Activated naive CD4-positive, alpha-beta T cell treated with anti-CD3 and anti-CD28 coated beads for 36 hours (primary cell): ENCODE measurements at regions not wholly inside any gene's neighbourhood (a gene's known extent, or its start where the extent isn't known, plus 50 kb on each side); places are given as distances from the start of the nearest gene placed in this dataset.
"Not testable (repeated sequence)": the region's sequence is repeated elsewhere in the genome, so short reads cannot be mapped to it uniquely, and the experiment has no call there.

Experiments used
- CTCF ChIA-PET: fragments of 350-600 bp; sonication (Branson Sonifier 250); formaldehyde crosslinking; loops from one replicate; lab custom pipeline; 2021; ENCODE audit warnings: antibody characterized with exemption; lab: Charles Lee
- DNase-seq: peaks from one replicate; pipeline ENCODE4 v3.0.0-alpha.2; 2020
- H3K27ac Mint-ChIP-seq: one replicate; pipeline ENCODE4 v1.8.0; 2021; ENCODE audit warnings: mild to moderate bottlenecking, mixed read lengths
- H3K27me3 Mint-ChIP-seq: one replicate; pipeline ENCODE4 v1.8.0; 2021; ENCODE audit warnings: low read depth, mixed read lengths
- H3K36me3 Mint-ChIP-seq: one replicate; pipeline ENCODE4 v1.8.0; 2021; ENCODE audit warnings: low read depth, mixed read lengths
- H3K4me1 Mint-ChIP-seq: one replicate; pipeline ENCODE4 v1.8.0; 2021; ENCODE audit warnings: low read depth, mixed read lengths
- H3K4me3 Mint-ChIP-seq: one replicate; pipeline ENCODE4 v1.8.0; 2021; ENCODE audit warnings: mild to moderate bottlenecking, moderate library complexity, mixed read lengths
- H3K9me3 Mint-ChIP-seq: one replicate; pipeline ENCODE4 v1.8.0; 2021; ENCODE audit warnings: mixed read lengths
- intact Hi-C: fragments of 100-400 bp; cut with micrococcal nuclease; formaldehyde crosslinking; loops from one replicate; pipeline ENCODE4 v1.15.1; 2023

DNA sequence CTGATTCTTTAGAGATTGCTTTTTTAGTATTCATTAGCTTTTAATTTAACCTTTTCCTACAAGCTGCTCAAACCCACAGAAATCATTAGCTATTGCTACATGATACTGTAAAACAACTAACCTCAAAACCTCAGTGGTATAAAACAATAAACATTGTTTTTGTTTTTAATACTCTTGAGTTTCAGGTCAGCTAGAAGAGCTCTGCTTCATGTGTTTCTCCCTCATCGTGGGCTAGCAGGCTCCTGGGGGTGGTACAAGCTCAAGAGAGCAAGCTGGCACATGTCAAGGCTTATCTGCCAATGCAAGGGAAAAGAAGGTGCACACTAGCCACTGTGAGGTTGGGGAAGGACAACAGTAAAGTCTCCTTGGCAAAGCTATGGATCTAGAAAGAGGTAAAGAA lies 232.9 kb upstream of the PHF14 start:
- CTCF ChIA-PET = no interaction called here

GRCh38 chr7:10756981-10757380 lies 216.7 kb upstream of the PHF14 start:
- CTCF ChIA-PET = no interaction called here
- H3K4me3 Mint-ChIP-seq = no peak overlapping the region
- DNase-seq = no peak
- no peak overlapping the region for H3K27ac Mint-ChIP-seq
- peaks cover 25% of the 10 kb centered on the region for H3K9me3 Mint-ChIP-seq
- no peaks in the 10 kb centered on the region for H3K27me3 Mint-ChIP-seq
- H3K4me1 Mint-ChIP-seq = no peaks in the 10 kb centered on the region
- intact Hi-C loops = no loop called here
- no peaks in the 10 kb centered on the region for H3K36me3 Mint-ChIP-seq

More for the DNA sequence above, 232.9 kb upstream of the PHF14 start:
- Mint-ChIP-seq H3K9me3 (peaks cover 9% of the 10 kb centered on the region), H3K27ac (no peak overlapping the region), H3K4me1 (no peaks in the 10 kb centered on the region), H3K4me3 (no peak overlapping the region), H3K36me3 (peaks cover 2% of the 10 kb centered on the region), H3K27me3 (no peaks in the 10 kb centered on the region)
- intact Hi-C loops = no loop called here
- DNase-seq = no peak

- Mint-ChIP-seq H3K9me3 (peaks cover 18% of the 10 kb centered on the region), H3K27ac (no peak overlapping the region)
- CTCF ChIA-PET = no interaction called here
Measured at GRCh38 chr7:10759120-10759519, 214.6 kb upstream of the PHF14 start.

GRCh38 chr7:10767771-10768170 lies 205.9 kb upstream of the PHF14 start:
- no peaks in the 10 kb centered on the region for H3K36me3 Mint-ChIP-seq
- no peak overlapping the region for H3K27ac Mint-ChIP-seq
- no peaks in the 10 kb centered on the region for H3K4me1 Mint-ChIP-seq
- no peaks in the 10 kb centered on the region for H3K27me3 Mint-ChIP-seq
- H3K9me3 Mint-ChIP-seq = no peaks in the 10 kb centered on the region
- no peak for DNase-seq
- no peak overlapping the region for H3K4me3 Mint-ChIP-seq
- intact Hi-C loops = no loop called here
- CTCF ChIA-PET = no interaction called here

More at GRCh38 chr7:10759120-10759519, 214.6 kb upstream of the PHF14 start:
- Mint-ChIP-seq H3K4me1 (no peaks in the 10 kb centered on the region), H3K27me3 (no peaks in the 10 kb centered on the region), H3K4me3 (no peak overlapping the region), H3K36me3 (no peaks in the 10 kb centered on the region)
- intact Hi-C loops = no loop called here
- no peak for DNase-seq

GRCh38 chr7:10770176-10770575 lies 203.5 kb upstream of the PHF14 start:
- intact Hi-C loops = no loop called here
- no peak overlapping the region for H3K27ac Mint-ChIP-seq
- no peak overlapping the region for H3K4me3 Mint-ChIP-seq
- H3K4me1 Mint-ChIP-seq = no peaks in the 10 kb centered on the region
- H3K27me3 Mint-ChIP-seq = no peaks in the 10 kb centered on the region
- no peaks in the 10 kb centered on the region for H3K36me3 Mint-ChIP-seq
- H3K9me3 Mint-ChIP-seq = no peaks in the 10 kb centered on the region
- DNase-seq = no peak
- CTCF ChIA-PET = no interaction called here

DNA sequence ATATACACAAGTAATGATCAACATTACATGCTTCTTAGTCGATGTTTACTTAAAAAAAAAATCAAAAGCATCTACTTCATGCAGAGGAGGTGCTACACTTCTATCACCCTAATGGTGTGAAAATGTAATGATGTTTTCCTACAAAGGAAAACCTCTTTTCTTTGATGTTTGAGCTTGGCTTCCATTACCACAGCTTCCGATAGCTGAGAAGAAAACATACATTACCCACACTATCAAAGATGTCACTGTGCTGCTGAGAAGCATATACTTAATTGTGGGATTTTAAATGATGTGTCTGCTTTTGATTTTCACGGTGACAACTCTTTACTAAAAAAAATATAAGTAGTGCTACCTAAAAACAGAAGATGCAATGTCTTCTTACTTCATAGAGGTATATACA lies 200.2 kb upstream of the PHF14 start:
- intact Hi-C loops = no loop called here
- H3K4me3 Mint-ChIP-seq = no peak overlapping the region

GRCh38 chr7:10779465-10780399 lies 193.9 kb upstream of the PHF14 start:
- Mint-ChIP-seq H3K4me1 (no peaks in the 10 kb centered on the region), H3K27me3 (no peaks in the 10 kb centered on the region), H3K27ac (no peak overlapping the region), H3K4me3 (no peak overlapping the region), H3K36me3 (no peaks in the 10 kb centered on the region), H3K9me3 (no peaks in the 10 kb centered on the region)
- CTCF ChIA-PET = no interaction called here
- DNase-seq = no peak
- intact Hi-C loops = no loop called here

More for the DNA sequence above, 200.2 kb upstream of the PHF14 start:
- CTCF ChIA-PET = no interaction called here
- Mint-ChIP-seq H3K27ac (no peak overlapping the region), H3K36me3 (no peaks in the 10 kb centered on the region), H3K4me1 (no peaks in the 10 kb centered on the region), H3K27me3 (no peaks in the 10 kb centered on the region), H3K9me3 (no peaks in the 10 kb centered on the region)
- no peak for DNase-seq

DNA sequence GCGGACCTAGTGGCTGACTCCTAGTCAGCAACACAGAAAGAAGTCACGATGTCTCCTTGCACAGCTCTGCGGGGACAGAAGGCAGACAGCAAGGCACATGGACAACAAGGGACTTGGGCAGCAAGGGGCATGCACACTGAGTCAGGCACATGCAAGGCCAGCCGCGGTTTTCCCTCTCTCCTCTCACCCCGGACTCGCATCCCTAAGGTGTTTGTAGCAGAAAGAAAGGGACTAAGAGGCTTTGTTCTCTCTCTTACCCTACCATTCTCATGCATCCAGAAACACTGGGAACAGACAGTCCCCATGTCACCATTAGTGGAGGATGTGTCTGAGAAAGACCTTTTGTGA lies 193.3 kb upstream of the PHF14 start:
- Mint-ChIP-seq H3K4me1 (no peaks in the 10 kb centered on the region), H3K4me3 (no peak overlapping the region), H3K27ac (no peak overlapping the region), H3K9me3 (no peaks in the 10 kb centered on the region), H3K27me3 (no peaks in the 10 kb centered on the region), H3K36me3 (no peaks in the 10 kb centered on the region)
- no peak for DNase-seq
- intact Hi-C loops = no loop called here
- CTCF ChIA-PET = no interaction called here

- DNase-seq, H3K36me3 Mint-ChIP-seq, H3K9me3 Mint-ChIP-seq, intact Hi-C loops, CTCF ChIA-PET, H3K27ac Mint-ChIP-seq, H3K4me3 Mint-ChIP-seq, H3K4me1 Mint-ChIP-seq, H3K27me3 Mint-ChIP-seq: not testable (repeated sequence)
Measured at GRCh38 chr7:10786976-10787375, 186.7 kb upstream of the PHF14 start.

DNA sequence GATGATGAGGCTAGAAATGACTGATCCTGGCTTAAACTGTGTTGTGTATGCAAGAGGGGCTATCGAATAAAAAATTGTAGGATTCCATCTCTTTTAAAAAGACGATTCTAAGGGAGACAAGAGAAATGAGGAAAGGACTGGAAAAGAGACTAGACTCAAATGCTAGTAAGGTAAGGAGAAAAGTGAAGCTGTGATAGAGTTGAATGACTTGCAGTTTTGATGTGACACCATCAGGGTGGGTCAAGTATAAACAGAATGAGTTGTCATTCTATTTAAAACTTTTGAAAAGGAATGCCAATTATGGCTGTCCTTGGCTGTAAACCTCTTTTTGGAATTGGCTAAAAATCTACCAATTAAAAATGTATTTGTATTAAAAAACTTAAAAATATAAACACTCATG lies 184.5 kb upstream of the PHF14 start:
- CTCF ChIA-PET = no interaction called here
- H3K4me1 Mint-ChIP-seq = no peaks in the 10 kb centered on the region
- H3K27me3 Mint-ChIP-seq = peaks cover 1% of the 10 kb centered on the region
- H3K27ac Mint-ChIP-seq = no peak overlapping the region
- no peaks in the 10 kb centered on the region for H3K36me3 Mint-ChIP-seq
- no peak overlapping the region for H3K4me3 Mint-ChIP-seq
- H3K9me3 Mint-ChIP-seq = peaks cover 2% of the 10 kb centered on the region
- DNase-seq = no peak
- intact Hi-C loops = no loop called here

- Mint-ChIP-seq H3K36me3 (no peaks in the 10 kb centered on the region), H3K4me3 (no peak overlapping the region), H3K27ac (no peak overlapping the region), H3K27me3 (peaks cover 1% of the 10 kb centered on the region), H3K9me3 (peaks cover 2% of the 10 kb centered on the region), H3K4me1 (no peaks in the 10 kb centered on the region)
- DNase-seq = no peak
- intact Hi-C loops = no loop called here
- CTCF ChIA-PET = no interaction called here
Measured at GRCh38 chr7:10790910-10791309, 182.8 kb upstream of the PHF14 start.

DNA sequence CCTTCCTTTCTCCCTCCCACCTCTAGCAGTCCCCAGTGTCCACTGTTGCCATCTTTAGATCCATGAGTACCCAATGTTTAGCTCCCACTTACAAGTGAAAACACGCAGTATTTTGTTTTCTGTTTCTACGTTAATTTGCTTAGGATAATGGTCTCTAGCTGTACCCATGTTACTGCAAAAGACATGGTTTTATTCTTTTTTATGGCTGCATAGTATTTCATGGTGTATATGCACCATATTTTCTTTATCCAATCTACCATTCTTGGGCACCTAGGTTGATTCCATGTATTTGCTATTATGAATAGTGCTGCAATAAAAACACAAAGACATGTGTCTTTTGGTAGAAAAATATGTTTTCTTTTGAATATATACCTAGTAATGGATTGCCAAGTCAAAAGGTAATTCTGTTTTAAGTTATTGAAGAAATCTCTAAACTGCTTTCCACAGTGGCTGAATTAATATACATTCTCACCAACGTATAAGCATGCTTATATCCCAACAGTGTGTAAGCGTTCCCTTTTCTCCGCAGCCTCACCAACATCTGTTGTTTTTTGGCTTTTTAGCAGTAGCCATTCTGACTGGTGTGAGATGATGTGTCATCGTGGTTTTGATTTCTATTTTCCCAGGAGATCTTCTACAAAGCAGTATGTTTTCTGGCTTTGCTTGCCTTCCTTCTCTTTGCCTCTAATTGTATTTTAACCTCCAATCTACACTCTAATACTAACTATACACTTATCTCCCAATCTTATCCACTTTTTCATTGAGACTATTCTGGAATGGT lies 179.5 kb upstream of the PHF14 start:
- no peaks in the 10 kb centered on the region for H3K4me1 Mint-ChIP-seq
- intact Hi-C loops = no loop called here
- CTCF ChIA-PET = no interaction called here
- H3K9me3 Mint-ChIP-seq = peaks cover 2% of the 10 kb centered on the region
- no peak for DNase-seq
- H3K36me3 Mint-ChIP-seq = no peaks in the 10 kb centered on the region
- no peak overlapping the region for H3K27ac Mint-ChIP-seq
- H3K27me3 Mint-ChIP-seq = peaks cover 4% of the 10 kb centered on the region
- H3K4me3 Mint-ChIP-seq = no peak overlapping the region

- H3K9me3 Mint-ChIP-seq = peaks cover 2% of the 10 kb centered on the region
- intact Hi-C loops = no loop called here
- no peak overlapping the region for H3K4me3 Mint-ChIP-seq
- no peaks in the 10 kb centered on the region for H3K36me3 Mint-ChIP-seq
- H3K27me3 Mint-ChIP-seq = peaks cover 4% of the 10 kb centered on the region
- H3K4me1 Mint-ChIP-seq = no peaks in the 10 kb centered on the region
- no peak for DNase-seq
- H3K27ac Mint-ChIP-seq = no peak overlapping the region
- CTCF ChIA-PET = interaction anchor here (0.7 kb wide), 1 partner anchor 415 kb away, joined by 8 read pairs; no protein-coding TSS in a partner anchor
Measured at GRCh38 chr7:10797157-10797556, 176.5 kb upstream of the PHF14 start.
